Midbrain (tissue), 1 donor: ENCODE measurements at regions not wholly inside any gene's neighbourhood (a gene's known extent, or its start where the extent isn't known, plus 50 kb on each side); places are given as distances from the start of the nearest gene placed in this dataset.
A peak's percentile ranks its signal among the peaks of the same experiment; 100 is the strongest.
"Not testable (repeated sequence)": the region's sequence is repeated elsewhere in the genome, so short reads cannot be mapped to it uniquely, and the experiment has no call there.

ENCODE experiments used
- DNase-seq: peaks from one replicate; lab custom pipeline; 2025; lab: John Stamatoyannopoulos, UW

GRCh38 chr4:71209161-71209560, 129.7 kb upstream of the SLC4A4 start:
- no peak for DNase-seq

- no peak for DNase-seq
These were observed 128.0 kb upstream of the SLC4A4 start for GRCh38 chr4:71210823-71211222.

DNA sequence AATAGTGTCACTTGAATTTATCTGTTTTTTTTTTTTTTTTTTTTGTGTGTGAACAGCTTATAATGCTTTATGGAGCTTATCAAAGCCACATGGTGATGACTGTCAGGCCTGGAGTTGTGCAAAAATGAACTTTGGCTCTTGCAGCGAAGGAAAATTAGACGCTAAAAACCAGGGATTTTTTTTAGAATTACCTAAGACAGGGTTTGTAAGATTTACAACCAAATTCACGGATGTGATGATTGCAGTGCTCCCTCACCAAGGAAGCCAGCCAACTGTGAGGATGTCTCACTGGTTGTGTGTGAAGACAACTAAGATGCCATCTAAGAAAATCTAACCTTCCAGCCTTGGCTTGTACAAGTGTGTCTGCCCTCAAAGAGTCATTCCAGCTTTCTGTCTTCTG, 127.1 kb upstream of the SLC4A4 start:
- no peak for DNase-seq

DNA sequence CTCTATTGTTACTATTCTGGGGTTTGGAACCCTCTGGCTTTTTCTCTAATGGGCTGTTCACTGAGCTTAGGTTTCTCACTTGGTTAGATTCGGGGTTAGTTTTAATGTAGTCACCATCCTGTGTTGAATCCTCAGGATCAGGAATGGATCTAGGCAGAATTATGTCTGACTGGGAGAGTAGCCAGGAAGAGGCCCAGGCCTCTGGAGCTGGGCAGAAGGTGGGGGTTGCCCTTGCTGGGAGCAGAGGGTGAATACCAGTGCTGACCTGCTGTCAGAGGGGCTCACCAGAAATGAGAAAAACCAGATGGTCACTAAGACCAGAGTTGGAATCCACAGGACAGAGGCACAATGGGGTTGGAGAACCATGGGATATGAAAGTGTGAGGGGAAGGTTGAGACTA, 126.6 kb upstream of the SLC4A4 start:
- no peak for DNase-seq

DNA sequence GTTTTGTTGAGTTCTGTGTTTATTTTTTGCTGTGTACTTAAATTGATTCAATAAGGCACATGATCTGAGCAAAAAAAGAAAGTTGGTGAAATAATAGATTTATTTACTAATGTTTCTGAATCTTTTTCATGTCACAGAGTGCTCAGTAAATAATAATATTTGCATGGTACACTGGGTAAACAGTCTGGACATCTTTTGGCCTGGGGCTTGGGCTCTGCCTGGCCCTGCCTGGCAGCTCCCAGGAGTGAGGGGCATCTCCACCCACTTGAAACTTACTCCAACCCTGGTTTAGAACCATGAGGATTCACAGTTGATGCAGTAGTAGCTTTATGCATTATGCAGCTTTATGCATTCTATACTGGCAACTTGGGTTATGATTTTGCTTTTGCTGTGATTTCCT, 124.2 kb upstream of the SLC4A4 start:
- no peak for DNase-seq

DNA sequence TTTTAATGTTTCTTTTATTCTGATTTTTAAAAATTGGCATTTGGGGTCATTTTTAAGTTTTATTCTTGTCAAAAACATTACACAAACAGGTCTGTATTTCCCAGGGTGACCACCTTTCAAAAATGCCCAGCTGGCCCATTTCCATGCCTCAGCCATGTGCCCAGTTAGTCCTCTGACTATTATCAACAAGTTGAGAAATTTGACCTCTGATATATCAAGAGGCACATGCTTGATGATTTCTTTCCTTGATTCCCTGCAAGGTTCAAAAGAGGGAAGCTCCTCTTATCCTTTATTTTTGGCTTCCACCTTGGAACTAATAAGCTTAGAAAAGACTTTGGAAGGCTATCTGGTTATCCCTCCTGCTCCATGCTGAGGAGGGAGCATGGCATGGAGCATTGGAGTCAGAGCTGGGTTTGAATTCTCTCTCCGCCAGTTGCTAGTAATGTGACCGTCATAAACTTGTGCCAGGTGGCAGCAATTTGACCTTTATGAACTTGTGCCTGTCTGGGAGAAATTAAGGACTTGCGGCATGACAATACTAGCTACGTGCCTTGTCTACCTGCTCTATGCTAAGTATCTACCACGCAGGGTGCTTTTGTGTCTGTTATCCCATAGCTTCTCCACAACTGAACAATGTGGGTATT, 122.4 kb upstream of the SLC4A4 start:
- DNase-seq = no peak

DNA sequence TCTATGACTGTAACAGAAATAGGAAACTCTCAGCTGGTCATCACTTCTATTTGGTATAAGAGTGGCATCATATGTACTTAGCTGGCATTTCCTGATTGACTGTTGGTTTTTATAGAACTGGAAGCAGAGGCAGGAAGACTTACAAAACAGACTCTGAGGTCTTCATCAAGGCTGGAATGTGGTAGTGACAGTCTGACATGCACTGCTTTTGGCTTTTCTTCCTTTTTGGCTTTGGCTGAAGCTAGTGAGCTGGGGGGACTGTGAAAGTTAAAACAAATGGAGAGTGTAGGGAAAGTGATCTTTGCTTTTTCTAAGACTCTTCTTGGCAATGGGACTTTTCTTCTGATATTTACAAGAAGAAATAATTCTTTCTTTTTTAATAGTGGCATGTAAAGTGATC, 121.1 kb upstream of the SLC4A4 start:
- no peak for DNase-seq

- DNase-seq = not testable (repeated sequence)
These were observed 118.0 kb upstream of the SLC4A4 start for GRCh38 chr4:71220848-71221247.

- no peak for DNase-seq
These were observed 117.0 kb upstream of the SLC4A4 start for GRCh38 chr4:71221510-71222466.

- no peak for DNase-seq
These were observed 116.2 kb upstream of the SLC4A4 start for GRCh38 chr4:71222661-71223060.

GRCh38 chr4:71229477-71230270, 109.1 kb upstream of the SLC4A4 start:
- peak; percentile 66 for DNase-seq

DNA sequence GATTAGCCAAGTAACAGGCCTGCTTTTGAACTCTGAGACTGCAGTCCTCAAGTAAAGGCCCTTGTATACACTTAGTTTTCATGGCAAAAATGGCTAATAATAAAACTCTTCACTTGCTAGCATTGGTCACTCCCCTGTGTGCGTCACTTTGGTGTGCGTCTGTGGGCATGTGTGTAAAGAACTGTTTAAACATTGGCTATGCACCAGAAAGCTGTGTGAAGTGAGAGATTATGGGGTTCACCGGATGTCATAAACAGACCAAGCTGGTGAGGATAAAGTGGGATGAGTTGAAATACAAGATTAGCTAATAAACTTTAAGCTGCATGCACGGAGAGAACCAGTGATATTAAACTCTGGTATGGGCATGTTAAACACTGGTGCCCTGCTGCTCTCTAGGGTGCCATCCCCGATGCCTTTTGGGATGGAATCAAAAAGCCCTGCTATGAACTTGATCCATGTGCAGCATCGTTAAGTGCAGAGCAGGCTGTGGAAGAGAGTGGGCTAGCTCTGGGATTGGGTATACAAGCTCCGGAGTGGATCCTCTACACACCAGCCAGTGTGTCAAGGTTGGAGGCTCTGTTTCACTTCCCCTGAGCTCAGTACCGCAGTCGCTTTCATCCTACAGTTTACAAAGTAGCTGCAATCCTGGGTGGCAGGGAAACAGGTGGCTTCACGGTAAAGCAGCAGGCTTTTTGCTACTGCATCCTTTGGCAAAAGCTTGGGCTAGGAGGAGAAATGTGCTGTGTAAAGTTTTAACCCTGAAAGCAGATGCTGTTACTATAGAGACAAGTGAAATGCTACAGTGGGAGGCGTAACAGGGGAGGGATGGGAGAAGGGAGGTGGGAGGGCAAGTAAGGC, 108.3 kb upstream of the SLC4A4 start:
- DNase-seq = no peak

GRCh38 chr4:71231129-71232055, 107.4 kb upstream of the SLC4A4 start:
- DNase-seq = peak; percentile 47

GRCh38 chr4:71232056-71232430, 106.8 kb upstream of the SLC4A4 start:
- DNase-seq = no peak

DNA sequence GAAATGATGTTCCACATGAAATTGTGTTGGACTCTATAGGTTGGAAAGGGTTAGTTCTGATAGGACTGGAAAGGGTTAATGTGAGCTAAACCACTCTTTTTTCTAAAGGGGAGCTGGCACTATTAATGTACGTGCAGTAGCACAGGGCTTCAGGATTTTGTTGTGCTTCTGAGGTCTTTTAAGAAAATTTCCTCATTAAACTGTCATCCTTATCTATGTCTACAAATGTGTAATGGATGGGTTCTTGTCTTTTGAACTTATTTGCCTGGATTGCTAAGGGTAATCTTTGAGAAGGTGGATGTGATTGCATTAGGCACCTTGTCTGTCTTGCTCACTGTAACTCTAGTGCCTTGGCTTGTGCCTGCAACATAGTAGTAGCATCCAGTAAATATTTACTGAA, 106.0 kb upstream of the SLC4A4 start:
- DNase-seq = no peak

DNA sequence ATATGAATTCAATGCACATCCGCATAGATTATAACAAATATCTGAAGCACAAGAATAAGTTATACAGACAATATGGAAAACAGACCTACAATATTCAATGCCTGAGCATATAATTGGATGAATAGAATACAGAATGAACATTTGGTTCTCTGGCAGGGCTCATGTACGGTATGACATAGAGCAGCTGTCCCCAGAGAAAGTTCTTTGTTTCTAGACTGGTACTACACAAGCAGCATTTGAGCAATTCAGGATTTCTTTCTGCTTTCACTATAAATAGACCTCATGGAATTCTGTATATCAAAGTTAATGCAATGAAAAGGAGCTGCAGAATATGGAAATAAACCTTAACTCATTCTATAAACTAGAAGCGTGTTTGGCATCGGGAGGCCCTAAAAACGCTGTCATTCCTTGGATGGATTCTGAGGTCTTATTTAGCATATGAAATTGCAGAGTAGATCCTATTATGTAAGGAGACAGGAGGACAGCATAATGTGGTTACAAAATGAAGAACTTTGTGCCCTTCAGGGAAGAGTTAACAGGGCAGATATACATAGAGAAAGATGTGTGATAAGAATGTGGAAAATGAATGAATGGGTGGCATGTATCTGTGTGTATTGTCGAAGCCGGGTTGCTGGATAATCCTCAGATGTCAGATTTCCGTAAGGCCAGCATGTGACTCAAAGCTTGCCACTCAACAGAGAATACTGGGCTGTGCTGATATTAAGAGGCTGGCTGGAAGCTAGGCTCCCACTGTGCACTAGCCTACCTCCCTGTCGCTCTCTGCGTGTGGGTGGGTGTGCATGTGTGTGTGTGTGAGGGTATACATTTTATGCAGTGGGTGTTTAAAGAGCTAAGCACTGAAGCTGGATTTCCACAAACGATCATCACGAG, 103.3 kb upstream of the SLC4A4 start:
- no peak for DNase-seq

DNA sequence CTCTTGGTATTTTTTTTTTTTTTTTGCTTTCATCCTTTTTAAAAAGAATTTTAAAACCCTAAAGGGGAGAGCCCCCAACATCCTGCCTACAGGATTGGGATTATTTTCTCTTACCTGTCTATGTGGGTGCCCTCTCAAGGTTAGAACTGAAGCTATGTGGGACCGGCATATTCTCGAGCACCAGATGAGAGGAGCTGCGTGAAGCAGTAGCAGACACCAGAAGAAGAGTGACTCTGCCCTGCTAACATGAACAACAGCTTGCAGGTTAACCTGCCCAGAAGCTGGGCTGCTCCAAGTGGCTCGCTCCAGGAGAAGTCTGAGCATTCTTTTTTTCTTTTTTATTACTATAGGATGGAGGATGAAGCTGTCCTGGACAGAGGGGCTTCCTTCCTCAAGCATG, 102.6 kb upstream of the SLC4A4 start:
- no peak for DNase-seq

GRCh38 chr4:71237641-71238040, 101.2 kb upstream of the SLC4A4 start:
- DNase-seq = no peak

GRCh38 chr4:71239365-71239764, 99.5 kb upstream of the SLC4A4 start:
- DNase-seq = no peak

DNA sequence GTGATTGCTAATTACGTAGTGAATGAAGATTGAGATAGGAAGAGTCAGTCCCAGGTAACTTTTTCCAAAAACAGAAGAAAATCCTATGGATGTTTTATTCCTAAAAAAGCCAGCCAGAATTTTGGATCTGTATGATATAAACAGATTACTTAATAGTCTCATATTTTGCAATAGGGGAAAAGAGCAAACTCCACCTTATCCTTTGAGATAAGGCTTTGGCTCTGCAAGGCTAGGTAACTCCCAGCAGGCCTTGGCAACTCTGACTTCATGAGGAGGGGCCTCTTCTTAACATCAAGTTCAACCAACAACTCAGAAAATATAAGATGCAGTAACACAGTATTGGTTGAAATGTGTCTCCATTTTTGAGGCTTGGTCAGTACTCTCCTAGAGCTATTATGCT, 98.7 kb upstream of the SLC4A4 start:
- DNase-seq = no peak
